Mesothelial cell of epicardium (in vitro differentiated cells): ENCODE measurements at regions not wholly inside any gene's neighbourhood (a gene's known extent, or its start where the extent isn't known, plus 50 kb on each side); places are given as distances from the start of the nearest gene placed in this dataset.

ENCODE experiments used
- DNase-seq, 2 experiments: peaks; one replicate each; pipeline ENCODE4 v3.0.0; 2021; ENCODE audit warnings: low spot score in 2 of 2; ENCODE audit not compliant: unreplicated experiment in 2 of 2
- H3K27ac Mint-ChIP-seq: 2 replicates; pipeline ENCODE4 v1.8.0; 2021; ENCODE audit warnings: mixed read lengths
- H3K27me3 Mint-ChIP-seq: 2 replicates; pipeline ENCODE4 v1.8.0; 2021; ENCODE audit warnings: low read depth, mixed read lengths
- H3K36me3 Mint-ChIP-seq: 2 replicates; pipeline ENCODE4 v1.8.0; 2021; ENCODE audit warnings: mixed read lengths
- H3K4me1 Mint-ChIP-seq: 2 replicates; pipeline ENCODE4 v1.8.0; 2021; ENCODE audit warnings: mixed read lengths
- H3K4me3 Mint-ChIP-seq: 2 replicates; pipeline ENCODE4 v1.8.0; 2021; ENCODE audit warnings: mild to moderate bottlenecking, moderate library complexity, mixed read lengths
- H3K9me3 Mint-ChIP-seq: 2 replicates; pipeline ENCODE4 v1.8.0; 2021; ENCODE audit warnings: mixed read lengths
- CTCF ChIP-seq: fragments of 200-600 bp; sonication (generic); IDR thresholded peaks from one replicate; pipeline ENCODE4 v1.5.0; 2021; ENCODE audit warnings: antibody characterized with exemption; ENCODE audit not compliant: unreplicated experiment

GRCh38 chr7:13633857-13634256, 355.6 kb downstream of the ETV1 start:
- H3K4me1 Mint-ChIP-seq = peaks cover 3% of the 10 kb centered on the region
- TF ChIP-seq CTCF = no peak
- no peaks in the 10 kb centered on the region for H3K27me3 Mint-ChIP-seq
- no peak for DNase-seq
- no peaks in the 10 kb centered on the region for H3K9me3 Mint-ChIP-seq
- H3K36me3 Mint-ChIP-seq = no peaks in the 10 kb centered on the region
- H3K4me3 Mint-ChIP-seq = no peak overlapping the region
- no peak overlapping the region for H3K27ac Mint-ChIP-seq

- TF ChIP-seq CTCF = no peak
- no peak overlapping the region for H3K27ac Mint-ChIP-seq
- no peaks in the 10 kb centered on the region for H3K27me3 Mint-ChIP-seq
Measured at GRCh38 chr7:13639396-13639795, 350.1 kb downstream of the ETV1 start.

GRCh38 chr7:13641714-13642113, 347.8 kb downstream of the ETV1 start:
- no peak overlapping the region for H3K27ac Mint-ChIP-seq
- no peaks in the 10 kb centered on the region for H3K9me3 Mint-ChIP-seq
- TF ChIP-seq CTCF = no peak
- no peaks in the 10 kb centered on the region for H3K36me3 Mint-ChIP-seq
- no peak for DNase-seq
- no peaks in the 10 kb centered on the region for H3K27me3 Mint-ChIP-seq
- H3K4me3 Mint-ChIP-seq = no peak overlapping the region
- H3K4me1 Mint-ChIP-seq = peaks cover 4% of the 10 kb centered on the region

More at GRCh38 chr7:13639396-13639795, 350.1 kb downstream of the ETV1 start:
- no peak for DNase-seq
- peaks cover 4% of the 10 kb centered on the region for H3K4me1 Mint-ChIP-seq
- H3K9me3 Mint-ChIP-seq = no peaks in the 10 kb centered on the region
- H3K36me3 Mint-ChIP-seq = no peaks in the 10 kb centered on the region
- H3K4me3 Mint-ChIP-seq = no peak overlapping the region

GRCh38 chr7:13651167-13651566, 338.3 kb downstream of the ETV1 start:
- Mint-ChIP-seq H3K27ac (no peak overlapping the region), H3K36me3 (no peaks in the 10 kb centered on the region), H3K4me1 (no peaks in the 10 kb centered on the region), H3K4me3 (no peak overlapping the region), H3K27me3 (no peaks in the 10 kb centered on the region), H3K9me3 (no peaks in the 10 kb centered on the region)
- no peak for DNase-seq
- TF ChIP-seq CTCF = no peak

- Mint-ChIP-seq H3K9me3 (peaks cover 33% of the 10 kb centered on the region), H3K36me3 (peaks cover 12% of the 10 kb centered on the region), H3K4me1 (no peaks in the 10 kb centered on the region), H3K4me3 (no peak overlapping the region), H3K27ac (no peak overlapping the region), H3K27me3 (no peaks in the 10 kb centered on the region)
- no peak for DNase-seq
- TF ChIP-seq CTCF = no peak
Measured at GRCh38 chr7:13656330-13656729, 333.1 kb downstream of the ETV1 start.

- TF ChIP-seq CTCF = no peak
- H3K27me3 Mint-ChIP-seq = no peaks in the 10 kb centered on the region
- peaks cover 8% of the 10 kb centered on the region for H3K36me3 Mint-ChIP-seq
- no peak overlapping the region for H3K27ac Mint-ChIP-seq
- peaks cover 72% of the 10 kb centered on the region for H3K9me3 Mint-ChIP-seq
- H3K4me3 Mint-ChIP-seq = no peak overlapping the region
- DNase-seq = no peak
- H3K4me1 Mint-ChIP-seq = no peaks in the 10 kb centered on the region
Measured at GRCh38 chr7:13673290-13673689, 316.2 kb downstream of the ETV1 start.
